Ishikawa (cell line): ENCODE measurements at regions not wholly inside any gene's neighbourhood (a gene's known extent, or its start where the extent isn't known, plus 50 kb on each side); places are given as distances from the start of the nearest gene placed in this dataset.

ENCODE experiments used
- CEBPB ChIP-seq: IDR thresholded peaks from 2 replicates; pipeline ENCODE4 v1.6.1; 2012
- CREB1 ChIP-seq: IDR thresholded peaks from 2 replicates; pipeline ENCODE4 v1.6.1; 2012; ENCODE audit warnings: low read depth
- EP300 ChIP-seq: IDR thresholded peaks from 2 replicates; pipeline ENCODE4 v1.6.1; 2012; ENCODE audit warnings: borderline replicate concordance
- MAX ChIP-seq: IDR thresholded peaks from 2 replicates; pipeline ENCODE4 v1.6.1; 2012
- TAF1 ChIP-seq: IDR thresholded peaks from 2 replicates; pipeline ENCODE4 v1.6.1; 2012; ENCODE audit warnings: low read depth, mild to moderate bottlenecking
- TCF12 ChIP-seq: IDR thresholded peaks from 2 replicates; pipeline ENCODE4 v1.6.1; 2012; ENCODE audit warnings: low read depth
- TEAD4 ChIP-seq: IDR thresholded peaks from 2 replicates; pipeline ENCODE4 v1.6.1; 2012

- TF ChIP-seq TAF1 (no peak), MAX (no peak), TCF12 (peak; percentile 83), CREB1 (no peak), EP300 (peak; percentile 81; the same call in 1 of the 2 replicates), TEAD4 (peak; percentile 86), CEBPB (peak; percentile 41; the same call in 1 of the 2 replicates)
Observed at GRCh38 chr7:142556740-142557139, 192.5 kb upstream of the PRSS1 start.
